ENCODE measurements at regions not wholly inside any gene's neighbourhood (a gene's known extent, or its start where the extent isn't known, plus 50 kb on each side); places are given as distances from the start of the nearest gene placed in this dataset.

- DNase-seq (ENCODE audit: low spot score) (no peak), ATAC-seq (no peak)
- Histone ChIP-seq H3K9me2 (ENCODE audit: insufficient read depth) (no peaks in the 10 kb centered on the region), H3F3A (replicated peaks; ENCODE audit: low read depth) (no peaks in the 10 kb centered on the region), H3K4me1 (ENCODE audit: insufficient read depth) (peaks cover 4% of the 10 kb centered on the region), H3K27me3 (ENCODE audit: insufficient read depth) (no peaks in the 10 kb centered on the region), H3K4me3 (no peak overlapping the region), H3K27ac (ENCODE audit: low read depth) (no peak overlapping the region), H4K20me1 (replicated peaks; ENCODE audit: insufficient read depth) (no peaks in the 10 kb centered on the region), H3K79me2 (replicated peaks; ENCODE audit: insufficient read depth) (no peaks in the 10 kb centered on the region), H3K4me2 (no peak overlapping the region), H2AFZ (no peak overlapping the region), H3K36me3 (ENCODE audit: insufficient read depth) (no peaks in the 10 kb centered on the region)
- Mint-ChIP-seq H3K36me3 (ENCODE audit: low read depth) (no peaks in the 10 kb centered on the region), H3K4me3 (no peak overlapping the region), H3K27ac (no peak overlapping the region), H3K27me3 (ENCODE audit: insufficient read depth, low read depth, poor library complexity) (peaks cover 2% of the 10 kb centered on the region), H3K9me3 (no peaks in the 10 kb centered on the region), H3K4me1 (peaks cover 13% of the 10 kb centered on the region)
- TF ChIP-seq STAT1 (IDR thresholded peaks at IDR 0.05; ENCODE audit: unreplicated experiment): no peak
- no peak for TF ChIP-seq ETS1 (IDR thresholded peaks at IDR 0.05)
- no peak for TF ChIP-seq ZNF462 (CRISPR knock-in tag; IDR thresholded peaks at IDR 0.05)
- TF ChIP-seq JUNB (IDR thresholded peaks at IDR 0.05; ENCODE audit: unreplicated experiment): no peak
- TF ChIP-seq POLR2AphosphoS5 (IDR thresholded peaks at IDR 0.05; ENCODE audit: low read depth): no peak
- no peak for TF ChIP-seq ZNF331 (CRISPR knock-in tag; IDR thresholded peaks at IDR 0.05; ENCODE audit: low read depth)
- no peak for TF ChIP-seq CTCF (conservative IDR thresholded peaks at IDR 0.05; ENCODE audit: low read depth in 2 of 2)
- TF ChIP-seq EZH2 (IDR thresholded peaks at IDR 0.05; ENCODE audit: low read depth, unreplicated experiment): no peak
- TF ChIP-seq REST (IDR thresholded peaks at IDR 0.05; ENCODE audit: unreplicated experiment): no peak
- TF ChIP-seq CREB1 (CRISPR knock-in tag; IDR thresholded peaks at IDR 0.05; ENCODE audit: low read depth): no peak
Observed at GRCh38 chr13:23509781-23510543, 60.2 kb upstream of the TNFRSF19 start.

Measured in GM23338 (cell line).